ENCODE measurements at regions not wholly inside any gene's neighbourhood (a gene's known extent, or its start where the extent isn't known, plus 50 kb on each side); places are given as distances from the start of the nearest gene placed in this dataset.

- Histone ChIP-seq H3K27me3 (ENCODE audit: control insufficient read depth, insufficient read depth, low read length) (no peaks in the 10 kb centered on the region), H3K4me3 (ENCODE audit: insufficient read depth, low read depth, low read length) (no peak overlapping the region), H3K36me3 (replicated peaks; ENCODE audit: control insufficient read depth, insufficient read depth, low read length) (no peaks in the 10 kb centered on the region)
- no peak for DNase-seq
Observed at GRCh38 chr18:66727991-66728390, 124.1 kb upstream of the CDH19 start.

DNA sequence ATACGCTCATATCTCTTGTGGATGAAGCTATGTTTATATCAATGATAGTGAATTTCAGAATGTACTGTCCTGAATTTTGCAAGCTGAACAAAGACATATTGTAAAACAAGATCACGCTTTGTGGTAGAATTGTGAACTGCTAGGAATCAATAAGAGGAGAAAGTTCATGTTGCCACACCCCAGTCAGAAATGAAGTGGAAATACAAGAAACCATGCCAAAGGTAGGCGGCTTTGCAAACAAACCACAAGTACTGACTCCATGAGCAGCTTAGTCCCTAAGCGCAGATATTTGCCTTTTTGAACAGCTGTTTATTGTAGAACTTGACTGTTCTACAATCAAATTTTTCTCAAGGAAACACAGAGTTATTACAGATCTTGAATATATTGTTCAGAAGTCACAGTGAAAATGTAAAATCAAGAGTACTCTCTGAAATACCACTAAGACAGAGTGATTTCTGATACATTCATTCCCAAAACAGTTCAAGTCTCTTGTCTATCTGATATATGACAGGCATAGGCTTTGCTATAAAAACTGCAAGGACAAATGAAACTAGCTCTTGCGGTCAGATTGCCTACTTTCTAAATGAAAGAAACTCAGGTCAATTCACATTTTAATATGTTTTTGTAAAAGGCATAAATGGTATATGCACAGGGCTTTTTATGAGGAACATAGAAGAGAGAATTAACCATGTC is 120.9 kb upstream of the CDH19 start:
- H3K27me3 ChIP-seq (ENCODE audit: control insufficient read depth, insufficient read depth, low read length): no peaks in the 10 kb centered on the region
- no peak for DNase-seq
- no peak overlapping the region for H3K4me3 ChIP-seq (ENCODE audit: insufficient read depth, low read depth, low read length)
- no peaks in the 10 kb centered on the region for H3K36me3 ChIP-seq (replicated peaks; ENCODE audit: control insufficient read depth, insufficient read depth, low read length)

DNA sequence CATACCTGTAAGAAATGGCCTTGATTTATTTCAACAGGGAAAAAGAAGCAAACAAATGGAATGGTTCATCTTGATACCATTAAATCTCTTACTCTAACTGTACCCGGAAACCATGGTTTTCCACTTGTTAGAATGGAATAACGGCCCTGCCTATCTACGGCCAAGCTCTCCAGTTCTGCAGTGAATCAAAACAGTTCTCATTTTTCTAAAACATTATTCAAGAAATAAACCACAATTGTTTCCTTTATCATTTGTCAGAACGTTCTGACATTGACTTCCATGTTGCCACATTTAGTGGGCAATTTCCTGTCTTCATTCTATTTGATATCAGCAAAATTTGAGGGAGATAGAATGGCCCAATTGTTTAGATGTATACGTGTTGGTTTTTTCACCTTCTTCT is 118.8 kb upstream of the CDH19 start:
- no peak for DNase-seq

GRCh38 chr18:66708646-66709045 is 104.8 kb upstream of the CDH19 start:
- DNase-seq: no peak
- Histone ChIP-seq H3K36me3 (replicated peaks; ENCODE audit: control insufficient read depth, insufficient read depth, low read length) (no peaks in the 10 kb centered on the region), H3K4me3 (ENCODE audit: insufficient read depth, low read depth, low read length) (no peak overlapping the region), H3K27me3 (ENCODE audit: control insufficient read depth, insufficient read depth, low read length) (no peaks in the 10 kb centered on the region)

More for the DNA sequence above, 118.8 kb upstream of the CDH19 start:
- no peaks in the 10 kb centered on the region for H3K36me3 ChIP-seq (replicated peaks; ENCODE audit: control insufficient read depth, insufficient read depth, low read length)
- no peaks in the 10 kb centered on the region for H3K27me3 ChIP-seq (ENCODE audit: control insufficient read depth, insufficient read depth, low read length)
- H3K4me3 ChIP-seq (ENCODE audit: insufficient read depth, low read depth, low read length): no peak overlapping the region

DNA sequence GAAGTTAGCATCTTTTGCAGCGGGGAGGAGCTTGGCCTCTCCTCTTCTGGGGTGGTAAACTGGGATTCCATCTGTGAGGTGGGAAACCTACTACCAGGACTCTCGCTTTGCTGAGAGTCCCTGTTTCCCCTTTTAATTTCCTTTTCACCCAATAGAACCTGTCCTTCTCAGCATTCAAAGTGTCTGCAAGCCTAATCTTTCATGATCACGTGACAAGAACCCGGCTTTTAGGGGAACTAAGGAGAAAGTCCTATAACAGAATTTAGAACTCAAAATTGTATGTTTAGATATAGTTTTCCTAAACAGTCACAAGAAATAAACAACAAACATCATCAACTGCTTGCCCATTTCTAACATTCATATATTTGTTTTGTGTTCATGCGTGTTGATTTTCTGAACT is 103.6 kb upstream of the CDH19 start:
- no peak overlapping the region for H3K4me3 ChIP-seq (ENCODE audit: insufficient read depth, low read depth, low read length)
- DNase-seq: peak; percentile 1
- no peaks in the 10 kb centered on the region for H3K27me3 ChIP-seq (ENCODE audit: control insufficient read depth, insufficient read depth, low read length)
- no peaks in the 10 kb centered on the region for H3K36me3 ChIP-seq (replicated peaks; ENCODE audit: control insufficient read depth, insufficient read depth, low read length)

GRCh38 chr18:66695281-66695680 is 91.4 kb upstream of the CDH19 start:
- H3K27me3 ChIP-seq (ENCODE audit: control insufficient read depth, insufficient read depth, low read length): no peaks in the 10 kb centered on the region
- H3K4me3 ChIP-seq (ENCODE audit: insufficient read depth, low read depth, low read length): no peak overlapping the region
- H3K36me3 ChIP-seq (replicated peaks; ENCODE audit: control insufficient read depth, insufficient read depth, low read length): no peaks in the 10 kb centered on the region
- no peak for DNase-seq

- no peak for DNase-seq
- Histone ChIP-seq H3K36me3 (replicated peaks; ENCODE audit: control insufficient read depth, insufficient read depth, low read length) (no peaks in the 10 kb centered on the region), H3K27me3 (ENCODE audit: control insufficient read depth, insufficient read depth, low read length) (no peaks in the 10 kb centered on the region), H3K4me3 (ENCODE audit: insufficient read depth, low read depth, low read length) (no peak overlapping the region)
Observed at GRCh38 chr18:66694852-66695251, 91.0 kb upstream of the CDH19 start.

DNA sequence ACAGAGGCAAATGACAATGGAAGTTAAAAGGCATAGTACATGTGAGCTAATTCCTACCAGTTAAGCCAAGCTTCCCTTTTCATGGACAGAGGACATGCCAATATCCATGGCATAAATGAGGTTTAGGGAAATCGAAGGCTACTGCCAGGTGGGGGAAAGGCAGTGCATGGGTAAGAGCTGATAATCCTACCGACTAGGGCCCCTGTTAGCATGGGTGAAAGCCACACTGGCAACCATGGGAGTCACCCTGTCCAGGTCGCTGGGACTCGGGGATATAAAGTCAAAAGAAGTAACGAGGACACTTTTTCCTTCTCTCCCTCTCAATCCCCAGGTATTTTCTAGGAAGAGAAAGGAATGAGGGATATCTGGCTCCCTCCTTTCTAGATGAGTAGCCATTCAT is 83.7 kb upstream of the CDH19 start:
- H3K4me3 ChIP-seq (ENCODE audit: insufficient read depth, low read depth, low read length): no peak overlapping the region
- no peaks in the 10 kb centered on the region for H3K27me3 ChIP-seq (ENCODE audit: control insufficient read depth, insufficient read depth, low read length)
- H3K36me3 ChIP-seq (replicated peaks; ENCODE audit: control insufficient read depth, insufficient read depth, low read length): no peaks in the 10 kb centered on the region
- no peak for DNase-seq

GRCh38 chr18:66682855-66683322 is 79.0 kb upstream of the CDH19 start:
- H3K4me3 ChIP-seq (ENCODE audit: insufficient read depth, low read depth, low read length): no peak overlapping the region
- H3K36me3 ChIP-seq (replicated peaks; ENCODE audit: control insufficient read depth, insufficient read depth, low read length): no peaks in the 10 kb centered on the region
- no peaks in the 10 kb centered on the region for H3K27me3 ChIP-seq (ENCODE audit: control insufficient read depth, insufficient read depth, low read length)
- DNase-seq: no peak

DNA sequence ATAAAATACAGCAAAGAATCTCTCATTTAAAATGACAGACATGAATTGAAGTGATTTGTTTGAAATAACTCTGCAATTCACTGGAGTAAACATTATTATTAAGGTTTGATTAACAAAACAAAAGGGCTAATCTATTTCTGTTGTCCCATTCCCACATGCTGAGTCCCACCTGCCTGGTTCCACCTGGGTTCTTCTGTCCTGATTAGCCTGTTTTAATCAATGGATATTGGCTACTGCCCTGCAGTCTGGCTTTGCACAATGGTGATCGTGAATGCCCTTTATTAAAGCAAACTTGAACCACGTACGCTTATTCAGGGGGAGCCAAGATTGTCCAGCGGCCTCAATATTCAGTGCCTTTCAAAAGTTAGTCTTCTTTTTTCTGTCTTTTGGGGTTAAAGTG is 72.8 kb upstream of the CDH19 start:
- no peaks in the 10 kb centered on the region for H3K27me3 ChIP-seq (ENCODE audit: control insufficient read depth, insufficient read depth, low read length)
- H3K36me3 ChIP-seq (replicated peaks; ENCODE audit: control insufficient read depth, insufficient read depth, low read length): no peaks in the 10 kb centered on the region
- DNase-seq: peak; percentile 46
- no peak overlapping the region for H3K4me3 ChIP-seq (ENCODE audit: insufficient read depth, low read depth, low read length)

DNA sequence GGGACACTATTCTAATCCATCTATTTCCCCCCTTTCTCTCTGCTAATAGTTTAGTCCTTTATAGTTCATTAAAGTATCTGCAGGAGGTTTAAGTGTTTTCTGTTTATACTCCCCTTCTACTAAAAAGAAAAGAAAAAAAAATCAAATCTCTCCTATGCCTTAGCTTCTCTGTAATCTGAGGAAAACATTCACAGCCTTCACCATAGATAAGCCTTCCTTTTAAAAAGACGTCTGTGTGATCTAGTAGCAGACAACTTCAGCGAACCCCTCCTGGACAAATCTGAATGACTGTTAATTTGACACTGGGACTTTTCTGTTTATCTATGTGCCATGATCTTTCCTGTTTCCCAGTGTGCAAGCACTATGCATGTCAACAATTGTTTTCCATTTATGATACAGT is 70.4 kb upstream of the CDH19 start:
- no peak overlapping the region for H3K4me3 ChIP-seq (ENCODE audit: insufficient read depth, low read depth, low read length)
- no peaks in the 10 kb centered on the region for H3K36me3 ChIP-seq (replicated peaks; ENCODE audit: control insufficient read depth, insufficient read depth, low read length)
- DNase-seq: no peak
- H3K27me3 ChIP-seq (ENCODE audit: control insufficient read depth, insufficient read depth, low read length): no peaks in the 10 kb centered on the region

- no peak overlapping the region for H3K4me3 ChIP-seq (ENCODE audit: insufficient read depth, low read depth, low read length)
- no peak for DNase-seq
- H3K36me3 ChIP-seq (replicated peaks; ENCODE audit: control insufficient read depth, insufficient read depth, low read length): no peaks in the 10 kb centered on the region
- H3K27me3 ChIP-seq (ENCODE audit: control insufficient read depth, insufficient read depth, low read length): no peaks in the 10 kb centered on the region
Observed at GRCh38 chr18:66668706-66669105, 64.8 kb upstream of the CDH19 start.

- no peaks in the 10 kb centered on the region for H3K27me3 ChIP-seq (ENCODE audit: control insufficient read depth, insufficient read depth, low read length)
- DNase-seq: no peak
Observed at GRCh38 chr18:66662632-66663031, 58.7 kb upstream of the CDH19 start.

GRCh38 chr18:66655407-66655806 is 51.5 kb upstream of the CDH19 start:
- no peaks in the 10 kb centered on the region for H3K27me3 ChIP-seq (ENCODE audit: control insufficient read depth, insufficient read depth, low read length)
- DNase-seq: no peak
- H3K36me3 ChIP-seq (replicated peaks; ENCODE audit: control insufficient read depth, insufficient read depth, low read length): no peaks in the 10 kb centered on the region
- H3K4me3 ChIP-seq (ENCODE audit: insufficient read depth, low read depth, low read length): no peak overlapping the region

More at GRCh38 chr18:66662632-66663031, 58.7 kb upstream of the CDH19 start:
- Histone ChIP-seq H3K4me3 (ENCODE audit: insufficient read depth, low read depth, low read length) (no peak overlapping the region), H3K36me3 (replicated peaks; ENCODE audit: control insufficient read depth, insufficient read depth, low read length) (no peaks in the 10 kb centered on the region)

Measured in H7 (cell line).